HG02870 (cell line): ENCODE measurements at regions not wholly inside any gene's neighbourhood (a gene's known extent, or its start where the extent isn't known, plus 50 kb on each side); places are given as distances from the start of the nearest gene placed in this dataset.
"Not testable (repeated sequence)": the region's sequence is repeated elsewhere in the genome, so short reads cannot be mapped to it uniquely, and the experiment has no call there.

Source experiments
- ATAC-seq: cut with Tn5 transposase; IDR thresholded peaks from one replicate; pipeline ENCODE4 v1.9.1; 2021; ENCODE audit warnings: mild to moderate bottlenecking, moderate library complexity; ENCODE audit not compliant: unreplicated experiment

DNA sequence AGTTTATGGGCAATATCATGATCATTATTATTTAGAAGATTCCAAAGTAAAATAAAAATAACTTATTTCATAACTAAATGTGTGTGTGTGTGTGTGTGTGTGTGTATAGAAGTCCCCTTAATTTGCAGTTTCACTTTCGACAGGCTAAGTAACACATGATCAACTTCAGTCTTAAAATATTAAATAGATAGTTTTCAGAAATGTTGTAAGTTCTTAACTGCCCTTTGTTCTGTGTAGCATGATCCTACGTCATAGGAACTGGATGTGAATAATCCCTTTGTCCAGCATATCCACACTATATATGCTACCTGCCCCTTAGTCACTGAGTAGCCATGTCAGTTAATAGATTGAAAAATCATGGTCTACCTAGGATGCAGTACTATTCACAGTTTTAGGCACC is 1863.5 kb upstream of the PCDH20 start:
- ATAC-seq = no peak

DNA sequence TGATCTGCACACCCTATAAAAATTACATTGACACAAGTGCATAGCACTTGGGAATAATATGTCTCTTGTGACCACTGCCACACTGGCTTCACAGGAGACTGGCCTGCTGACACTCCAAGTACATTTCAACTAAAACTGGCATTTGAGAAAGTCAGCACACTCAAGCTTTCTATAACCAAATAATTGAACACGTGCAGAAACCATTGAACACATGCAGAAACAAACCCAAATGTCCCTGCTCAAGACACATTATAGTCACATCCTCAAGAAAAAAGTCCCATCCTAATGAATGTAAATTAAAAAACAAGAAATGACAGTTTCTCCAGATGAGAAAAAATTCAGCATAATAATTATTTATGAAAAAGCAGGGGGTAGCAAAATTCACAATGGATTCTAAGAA is 1859.1 kb upstream of the PCDH20 start:
- no peak for ATAC-seq

GRCh38 chr13:63249411-63250187 is 1834.0 kb upstream of the PCDH20 start:
- no peak for ATAC-seq

DNA sequence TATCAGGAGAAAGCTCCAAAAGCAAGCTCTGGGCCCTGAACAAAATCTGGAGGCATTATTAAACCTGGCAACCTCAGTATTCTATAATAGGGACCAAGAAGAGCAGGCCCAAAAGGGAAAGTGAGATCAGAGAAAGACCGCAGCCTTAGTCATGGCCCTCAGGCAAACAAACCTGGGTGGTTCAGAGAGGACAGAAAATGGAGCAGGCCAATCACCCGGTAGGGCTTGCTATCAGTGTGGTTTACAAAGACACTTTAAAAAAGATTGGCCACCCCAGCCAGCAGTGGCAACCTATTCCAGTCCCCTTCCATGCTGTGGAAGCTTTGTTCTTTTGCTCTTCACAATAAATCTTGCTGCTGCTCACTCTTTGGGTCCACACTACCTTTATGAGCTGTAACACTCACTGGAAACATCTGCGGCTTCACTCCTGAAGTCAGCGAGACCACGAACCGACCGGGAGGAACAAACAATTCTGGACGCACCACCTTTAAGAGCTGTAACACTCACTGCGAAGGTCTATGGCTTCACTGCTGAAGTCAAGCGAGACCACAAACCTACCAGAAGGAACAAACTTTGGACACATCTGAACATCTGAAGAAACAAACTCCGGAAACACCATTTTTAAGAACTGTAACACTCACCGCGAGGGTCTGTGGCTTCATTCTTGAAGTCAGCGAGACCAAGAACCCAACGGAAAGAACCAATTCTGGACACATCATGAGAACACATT is 1821.2 kb upstream of the PCDH20 start:
- ATAC-seq = not testable (repeated sequence)

GRCh38 chr13:63218596-63218995 is 1802.9 kb upstream of the PCDH20 start:
- ATAC-seq = not testable (repeated sequence)

- ATAC-seq = no peak
These were observed 1793.8 kb upstream of the PCDH20 start for GRCh38 chr13:63209330-63210017.

DNA sequence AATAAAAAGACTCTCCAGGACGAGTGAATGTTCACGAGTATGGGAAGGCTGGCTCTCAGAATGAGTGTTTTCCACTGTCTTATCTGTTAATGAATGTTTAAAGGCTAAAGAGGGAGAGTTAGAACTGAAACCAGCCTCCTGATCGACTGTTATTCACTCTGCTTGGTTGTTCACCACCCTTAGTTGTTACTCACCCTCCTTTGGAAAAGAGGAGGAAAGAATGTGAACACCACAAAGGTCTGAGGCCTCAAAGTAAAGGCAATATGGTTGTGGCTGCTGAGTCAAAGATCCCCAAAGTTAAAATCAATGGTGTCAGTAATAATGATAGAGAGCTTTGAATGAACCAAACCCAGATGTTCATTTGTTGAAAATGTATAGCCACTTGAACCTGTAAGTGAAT is 1793.2 kb upstream of the PCDH20 start:
- ATAC-seq = no peak

DNA sequence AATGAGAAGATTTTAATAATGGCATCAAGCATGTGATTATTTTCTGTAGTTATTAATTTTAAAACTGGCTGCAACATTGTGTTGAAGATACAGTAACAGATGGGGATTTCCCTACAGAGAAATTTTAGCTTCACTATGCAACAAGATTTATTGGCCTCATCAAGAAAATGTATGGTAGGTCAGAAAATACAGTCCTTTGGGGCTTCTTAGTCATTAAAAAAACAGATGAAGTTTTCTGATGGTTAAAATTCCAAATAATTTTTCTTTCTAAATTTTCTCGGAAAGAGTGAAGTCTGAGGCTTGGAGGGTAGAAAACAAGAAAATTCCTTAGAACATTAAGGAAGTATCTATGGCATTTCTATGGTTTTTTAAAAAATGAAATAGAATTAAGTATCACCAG is 1790.8 kb upstream of the PCDH20 start:
- ATAC-seq = no peak

DNA sequence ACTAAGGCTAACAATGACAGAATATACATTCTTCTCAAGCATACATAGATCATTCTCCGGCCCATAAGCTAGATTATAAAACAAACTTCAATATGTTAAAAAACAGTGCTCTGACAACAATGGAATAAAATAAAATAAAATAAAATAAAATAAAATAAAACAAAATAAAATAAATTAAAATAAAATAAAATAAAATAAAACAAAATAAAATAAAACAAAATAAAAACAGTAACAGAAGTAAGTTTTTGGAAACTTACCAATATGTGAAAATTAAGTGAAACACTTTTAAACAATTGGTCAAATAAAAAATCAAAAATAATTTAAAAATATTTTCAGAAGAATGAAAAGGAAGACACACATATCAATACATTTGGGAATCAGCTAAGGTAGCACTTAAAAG is 1785.8 kb upstream of the PCDH20 start:
- no peak for ATAC-seq

DNA sequence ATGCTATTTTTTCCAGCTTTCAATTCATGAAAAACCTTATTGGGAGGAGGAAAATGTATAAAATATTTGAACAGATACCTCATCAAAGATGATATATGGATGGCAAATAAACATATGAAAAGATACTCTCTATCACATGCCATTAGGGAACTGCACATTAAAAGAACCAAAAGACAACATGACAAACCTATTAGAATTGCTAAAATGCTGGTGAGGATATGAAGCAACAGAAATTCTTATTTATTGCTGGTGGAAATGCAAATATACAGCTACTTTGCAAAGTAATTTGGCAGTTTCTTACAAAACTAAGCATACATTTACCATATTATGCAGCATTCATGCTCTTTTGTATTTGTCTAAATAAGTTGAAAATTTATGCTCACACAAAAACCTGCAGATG is 1783.9 kb upstream of the PCDH20 start:
- no peak for ATAC-seq

- no peak for ATAC-seq
These were observed 1782.4 kb upstream of the PCDH20 start for GRCh38 chr13:63198071-63198470.

DNA sequence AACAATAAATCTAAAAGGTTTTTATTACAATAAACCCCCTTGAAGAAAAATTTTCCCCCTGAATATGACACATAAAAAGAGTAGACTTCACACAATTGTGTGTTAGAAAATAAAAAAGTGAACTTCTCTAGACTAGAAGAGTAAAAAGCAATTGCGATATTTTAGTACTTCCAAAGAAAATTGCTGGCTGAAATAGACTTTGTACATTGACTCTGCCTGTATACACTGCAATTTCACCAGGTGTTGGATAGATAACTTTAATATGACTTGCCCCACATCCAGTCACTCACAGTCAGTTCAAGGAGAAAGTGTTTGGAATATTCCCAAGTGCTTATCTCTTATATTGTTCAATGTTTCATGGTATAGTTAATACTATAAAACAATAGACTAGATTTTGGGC is 1780.1 kb upstream of the PCDH20 start:
- no peak for ATAC-seq

GRCh38 chr13:63190742-63191141 is 1775.1 kb upstream of the PCDH20 start:
- ATAC-seq = no peak

GRCh38 chr13:63190219-63190618 is 1774.6 kb upstream of the PCDH20 start:
- no peak for ATAC-seq

- no peak for ATAC-seq
These were observed 1774.1 kb upstream of the PCDH20 start for GRCh38 chr13:63189712-63190111.

DNA sequence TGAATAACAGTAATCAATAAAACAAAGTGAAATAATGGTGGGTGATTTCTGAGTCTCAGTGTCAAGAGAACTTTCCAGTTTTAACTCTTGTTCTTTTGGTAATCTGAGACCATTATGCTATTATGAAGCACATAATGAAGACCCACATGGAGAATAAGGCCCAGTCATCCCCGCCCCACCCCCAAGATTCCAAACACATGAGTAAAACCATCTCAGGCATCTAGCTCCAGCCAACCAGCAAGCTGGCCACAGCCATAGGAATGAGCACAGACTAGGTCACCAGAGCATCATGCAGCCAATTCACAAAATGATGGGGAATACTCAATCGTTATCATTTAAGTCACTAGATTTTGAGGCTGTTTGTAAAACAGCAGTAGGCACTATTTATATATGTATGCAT is 1769.0 kb upstream of the PCDH20 start:
- ATAC-seq = no peak

DNA sequence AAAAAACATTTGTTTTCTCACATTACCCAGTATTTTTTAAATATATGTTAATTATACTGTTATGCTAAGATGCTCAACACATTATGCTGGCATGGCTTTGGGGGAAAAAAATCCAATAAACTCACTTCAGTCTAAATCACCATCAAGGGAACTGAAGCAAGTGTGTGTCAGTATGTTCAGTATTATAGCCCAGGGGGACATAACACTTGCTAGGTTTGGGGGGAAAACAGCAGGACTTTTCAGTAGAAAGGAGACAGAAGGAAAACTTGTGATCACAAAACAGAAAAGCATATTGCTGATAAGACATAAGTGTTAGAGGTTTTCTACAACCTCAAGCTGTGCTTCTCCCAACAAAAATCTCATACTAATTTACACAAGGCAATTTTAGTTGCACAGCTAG is 1759.9 kb upstream of the PCDH20 start:
- ATAC-seq = no peak

DNA sequence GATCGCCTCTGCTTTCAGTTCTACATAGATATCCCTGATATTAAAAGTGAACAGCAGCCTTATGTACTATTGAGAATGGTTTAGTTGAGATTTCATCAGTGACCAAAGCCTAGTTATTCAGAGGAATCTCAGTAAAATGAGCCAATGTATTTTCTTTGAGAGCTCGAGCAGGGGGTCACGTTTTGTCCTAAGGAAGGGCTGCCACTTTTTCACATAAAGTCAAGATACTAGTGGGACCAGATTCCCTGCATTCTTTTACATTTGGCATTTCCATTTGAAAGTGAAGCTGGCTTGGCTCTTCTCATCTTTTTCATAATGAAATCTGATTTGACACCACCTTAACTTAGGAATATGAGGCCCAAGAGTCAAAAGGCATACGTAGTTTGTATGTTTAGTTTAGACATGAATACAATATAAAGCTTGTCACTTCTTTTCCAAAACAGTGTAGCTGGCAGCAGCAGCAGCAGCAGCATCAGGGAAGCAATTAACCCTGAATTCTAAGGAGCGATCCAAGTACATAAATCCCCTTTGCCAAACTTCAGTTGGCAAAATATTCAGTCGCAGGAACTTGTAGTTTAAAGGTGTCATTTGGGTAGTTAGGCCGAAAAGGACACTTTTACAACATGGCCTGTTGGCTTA is 1752.2 kb upstream of the PCDH20 start:
- no peak for ATAC-seq

GRCh38 chr13:63166345-63166744 is 1750.7 kb upstream of the PCDH20 start:
- ATAC-seq = no peak

DNA sequence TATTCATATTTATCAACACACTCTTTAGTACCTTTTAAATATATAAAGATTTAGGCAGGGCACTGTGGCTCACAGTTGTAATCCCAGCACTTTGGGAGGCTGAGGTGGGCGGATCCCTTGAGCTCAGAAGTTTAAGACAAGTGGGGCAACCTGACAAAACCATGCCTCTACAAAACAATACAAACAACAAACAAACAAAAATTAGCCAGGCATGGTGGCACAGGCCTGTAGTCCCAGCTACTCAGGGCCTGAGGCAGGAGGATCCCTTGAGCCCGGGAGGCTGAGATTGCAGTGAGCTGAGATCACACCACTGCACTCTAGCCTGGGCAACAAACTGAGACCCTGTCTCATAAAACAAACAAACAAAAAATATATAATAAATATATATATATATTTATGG is 1748.3 kb upstream of the PCDH20 start:
- ATAC-seq = no peak

DNA sequence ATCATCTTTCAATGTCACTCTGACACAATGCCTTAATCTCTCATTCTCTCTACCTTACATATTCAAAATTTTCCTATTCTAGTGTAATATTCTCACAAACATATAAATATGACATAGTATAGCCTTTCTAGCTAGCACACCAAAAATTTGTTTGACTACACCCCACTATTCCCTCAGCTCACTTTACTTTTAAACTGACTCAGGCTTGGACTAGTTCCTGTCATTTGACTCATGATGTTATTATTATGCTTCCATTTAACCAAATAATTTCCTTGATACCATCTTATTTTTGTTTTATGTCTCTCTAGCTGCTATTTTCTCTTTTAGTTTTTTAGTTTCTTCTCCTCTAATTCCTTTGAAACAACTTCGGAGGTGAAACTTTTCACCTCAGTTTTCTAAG is 1745.6 kb upstream of the PCDH20 start:
- no peak for ATAC-seq
